Ishikawa (cell line): ENCODE measurements at regions not wholly inside any gene's neighbourhood (a gene's known extent, or its start where the extent isn't known, plus 50 kb on each side); places are given as distances from the start of the nearest gene placed in this dataset.

ENCODE experiments used
- CEBPB ChIP-seq: IDR thresholded peaks from 2 replicates; pipeline ENCODE4 v1.6.1; 2012
- CREB1 ChIP-seq: IDR thresholded peaks from 2 replicates; pipeline ENCODE4 v1.6.1; 2012; ENCODE audit warnings: low read depth
- EP300 ChIP-seq: IDR thresholded peaks from 2 replicates; pipeline ENCODE4 v1.6.1; 2012; ENCODE audit warnings: borderline replicate concordance
- FOXM1 ChIP-seq: IDR thresholded peaks from 2 replicates; pipeline ENCODE4 v1.6.1; 2012; ENCODE audit warnings: low read depth, borderline replicate concordance
- MAX ChIP-seq: IDR thresholded peaks from 2 replicates; pipeline ENCODE4 v1.6.1; 2012
- RAD21 ChIP-seq: IDR thresholded peaks from 2 replicates; pipeline ENCODE4 v1.6.1; 2012; ENCODE audit warnings: low read depth
- REST ChIP-seq: IDR thresholded peaks from 2 replicates; pipeline ENCODE4 v1.6.1; 2012; ENCODE audit warnings: low read depth, mild to moderate bottlenecking
- TAF1 ChIP-seq: IDR thresholded peaks from 2 replicates; pipeline ENCODE4 v1.6.1; 2012; ENCODE audit warnings: low read depth, mild to moderate bottlenecking
- TEAD4 ChIP-seq: IDR thresholded peaks from 2 replicates; pipeline ENCODE4 v1.6.1; 2012
- YY1 ChIP-seq: IDR thresholded peaks from 2 replicates; pipeline ENCODE4 v1.6.1; 2012; ENCODE audit warnings: low read depth
- ZBTB7A ChIP-seq: IDR thresholded peaks from 2 replicates; pipeline ENCODE4 v1.6.1; 2012; ENCODE audit warnings: low read depth
- TF ChIP-seq, protein P1 (sequence below): IDR thresholded peaks from 2 replicates; pipeline ENCODE4 v1.6.1; 2012

GRCh38 chr11:134727636-134728035 is 315.6 kb upstream of the B3GAT1 start:
- no peak for TF ChIP-seq YY1
- TF ChIP-seq, protein P1, sequence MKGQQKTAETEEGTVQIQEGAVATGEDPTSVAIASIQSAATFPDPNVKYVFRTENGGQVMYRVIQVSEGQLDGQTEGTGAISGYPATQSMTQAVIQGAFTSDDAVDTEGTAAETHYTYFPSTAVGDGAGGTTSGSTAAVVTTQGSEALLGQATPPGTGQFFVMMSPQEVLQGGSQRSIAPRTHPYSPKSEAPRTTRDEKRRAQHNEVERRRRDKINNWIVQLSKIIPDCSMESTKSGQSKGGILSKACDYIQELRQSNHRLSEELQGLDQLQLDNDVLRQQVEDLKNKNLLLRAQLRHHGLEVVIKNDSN = no peak
- TF ChIP-seq REST = no peak
- no peak for TF ChIP-seq ZBTB7A
- TF ChIP-seq TEAD4 = no peak
- TF ChIP-seq RAD21 = no peak
- TF ChIP-seq CEBPB = no peak
- TF ChIP-seq TAF1 = no peak
- no peak for TF ChIP-seq MAX
- no peak for TF ChIP-seq CREB1
- no peak for TF ChIP-seq FOXM1
- no peak for TF ChIP-seq EP300
